HepG2 (cell line): ENCODE measurements at regions not wholly inside any gene's neighbourhood (a gene's known extent, or its start where the extent isn't known, plus 50 kb on each side); places are given as distances from the start of the nearest gene placed in this dataset.

ENCODE experiments used
- HDAC2 ChIP-seq: sonication (generic); formaldehyde crosslinking; IDR thresholded peaks from 2 replicates; pipeline ENCODE4 v1.4.0; 2020; ENCODE audit warnings: missing genetic modification reagents
- HNRNPLL ChIP-seq: fragments of 200-400 bp; formaldehyde crosslinking; IDR thresholded peaks from 2 replicates; pipeline ENCODE4 v1.6.1; 2017; ENCODE audit warnings: mild to moderate bottlenecking, low read depth, low read length; ENCODE audit not compliant: poor library complexity, severe bottlenecking
- KDM5A ChIP-seq: fragments of 200-600 bp; sonication (generic); IDR thresholded peaks from 2 replicates; pipeline ENCODE4 v1.7.0; 2018; ENCODE audit warnings: antibody characterized with exemption, mild to moderate bottlenecking, low read length, borderline replicate concordance
- MEF2D ChIP-seq: sonication (generic); formaldehyde crosslinking; IDR thresholded peaks from 2 replicates; pipeline ENCODE4 v1.5.1; 2020; ENCODE audit warnings: mild to moderate bottlenecking, missing genetic modification reagents
- NR2F6 ChIP-seq, 2 experiments: IDR thresholded peaks; 2 replicates each; pipeline ENCODE4 v1.6.1; 2016; ENCODE audit warnings: antibody characterized with exemption in 1 of 2, mild to moderate bottlenecking in 1 of 2
- PCBP2 ChIP-seq: fragments of 200-400 bp; formaldehyde crosslinking; optimal IDR thresholded peaks from 2 replicates; pipeline ENCODE3; 2018; ENCODE audit warnings: low read length, low read depth; ENCODE audit not compliant: poor library complexity, severe bottlenecking
- TCF12 ChIP-seq, 2 experiments: fragments of 450-650 bp in 1 of 2; sonication (generic) in 1 of 2; formaldehyde crosslinking in 1 of 2; IDR thresholded peaks; 2 replicates each; pipeline versions ENCODE4 v1.6.1 to v1.8.0; 2017 to 2022; ENCODE audit warnings: antibody characterized with exemption in 1 of 2, mild to moderate bottlenecking in 1 of 2, missing genetic modification reagents in 1 of 2, moderate library complexity in 1 of 2
- TF ChIP-seq, protein P1 (sequence below): sonication (generic); formaldehyde crosslinking; IDR thresholded peaks from 2 replicates; pipeline ENCODE4 v1.8.1; 2023; ENCODE audit warnings: mild to moderate bottlenecking, missing genetic modification reagents, borderline replicate concordance
- TF ChIP-seq, protein P2 (sequence below): sonication (generic); formaldehyde crosslinking; IDR thresholded peaks from 2 replicates; pipeline ENCODE4 v1.5.0; 2020; ENCODE audit warnings: mild to moderate bottlenecking, missing genetic modification reagents, moderate library complexity

DNA sequence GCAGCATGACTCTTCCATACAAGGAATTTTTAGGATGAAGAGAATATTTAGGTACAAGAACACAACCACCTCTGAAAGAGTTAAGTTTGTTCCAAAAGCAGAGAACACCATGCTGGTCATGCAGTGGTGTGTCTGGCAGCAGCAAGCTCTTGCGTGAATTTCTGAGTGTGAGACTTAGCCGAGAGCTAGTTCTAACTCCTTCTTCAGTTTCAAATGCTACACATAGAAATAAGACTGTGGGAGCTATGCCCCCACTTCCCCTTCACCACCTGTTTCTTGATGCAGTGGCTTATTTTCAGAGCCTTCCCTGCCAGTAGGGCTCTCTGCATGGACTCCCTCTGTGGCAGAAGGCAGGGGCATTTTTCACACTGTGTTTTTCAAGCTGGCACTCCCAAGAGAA is 122.9 kb upstream of the ZNF366 start:
- TF ChIP-seq KDM5A (no peak), PCBP2 (no peak), MEF2D (CRISPR knock-in tag) (no peak), NR2F6 (IDR thresholded peaks at IDR 0.05) (no peak), NR2F6 (CRISPR knock-in tag; IDR thresholded peaks at IDR 0.05) (no peak), TCF12 (IDR thresholded peaks at IDR 0.05) (no peak), TCF12 (CRISPR knock-in tag; IDR thresholded peaks at IDR 0.05) (no peak), HDAC2 (no peak), HNRNPLL (no peak)
- TF ChIP-seq, protein P1, sequence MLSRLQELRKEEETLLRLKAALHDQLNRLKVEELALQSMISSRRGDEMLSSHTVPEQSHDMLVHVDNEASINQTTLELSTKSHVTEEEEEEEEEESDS (CRISPR knock-in tag), result no peak
- TF ChIP-seq, protein P2, sequence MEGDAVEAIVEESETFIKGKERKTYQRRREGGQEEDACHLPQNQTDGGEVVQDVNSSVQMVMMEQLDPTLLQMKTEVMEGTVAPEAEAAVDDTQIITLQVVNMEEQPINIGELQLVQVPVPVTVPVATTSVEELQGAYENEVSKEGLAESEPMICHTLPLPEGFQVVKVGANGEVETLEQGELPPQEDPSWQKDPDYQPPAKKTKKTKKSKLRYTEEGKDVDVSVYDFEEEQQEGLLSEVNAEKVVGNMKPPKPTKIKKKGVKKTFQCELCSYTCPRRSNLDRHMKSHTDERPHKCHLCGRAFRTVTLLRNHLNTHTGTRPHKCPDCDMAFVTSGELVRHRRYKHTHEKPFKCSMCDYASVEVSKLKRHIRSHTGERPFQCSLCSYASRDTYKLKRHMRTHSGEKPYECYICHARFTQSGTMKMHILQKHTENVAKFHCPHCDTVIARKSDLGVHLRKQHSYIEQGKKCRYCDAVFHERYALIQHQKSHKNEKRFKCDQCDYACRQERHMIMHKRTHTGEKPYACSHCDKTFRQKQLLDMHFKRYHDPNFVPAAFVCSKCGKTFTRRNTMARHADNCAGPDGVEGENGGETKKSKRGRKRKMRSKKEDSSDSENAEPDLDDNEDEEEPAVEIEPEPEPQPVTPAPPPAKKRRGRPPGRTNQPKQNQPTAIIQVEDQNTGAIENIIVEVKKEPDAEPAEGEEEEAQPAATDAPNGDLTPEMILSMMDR (CRISPR knock-in tag), result no peak
